ENCODE measurements at regions not wholly inside any gene's neighbourhood (a gene's known extent, or its start where the extent isn't known, plus 50 kb on each side); places are given as distances from the start of the nearest gene placed in this dataset.

DNA sequence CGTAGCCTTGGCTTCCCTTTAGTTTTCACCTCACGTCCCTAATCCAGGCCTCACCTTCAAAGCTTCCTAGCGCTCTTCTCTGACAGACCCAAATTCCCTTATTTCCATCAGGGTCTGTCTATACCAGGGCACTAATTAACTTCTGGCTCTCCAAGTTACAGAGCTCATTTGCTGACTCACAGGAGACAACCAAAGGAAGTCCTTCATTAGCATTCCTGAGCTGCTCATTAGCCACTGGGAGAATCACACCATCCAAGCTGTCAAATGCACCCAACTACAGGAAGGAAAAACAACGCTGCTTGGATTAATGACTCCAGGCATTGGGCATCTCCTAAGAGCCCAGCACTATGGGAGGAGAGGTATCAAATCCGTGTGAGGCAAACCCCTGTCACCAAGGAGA, 109.8 kb upstream of the ALK start:
- H3K27ac Mint-ChIP-seq: no peak overlapping the region
- H3K4me3 Mint-ChIP-seq: no peak overlapping the region
- ChIA-PET CTCF (interaction anchor here (1.2 kb wide), 1 partner anchor 108 kb away, joined by 3 read pairs; no protein-coding TSS in a partner anchor), POLR2A (no interaction called here)
- H3K9me3 Mint-ChIP-seq: no peaks in the 10 kb centered on the region
- H3K36me3 Mint-ChIP-seq (ENCODE audit: low read depth): no peaks in the 10 kb centered on the region
- peaks cover 9% of the 10 kb centered on the region for H3K27me3 Mint-ChIP-seq
- no peaks in the 10 kb centered on the region for H3K4me1 Mint-ChIP-seq
- no peak for DNase-seq

GRCh38 chr2:30034052-30034775, 112.6 kb upstream of the YPEL5 start:
- Mint-ChIP-seq H3K4me3 (no peak overlapping the region), H3K9me3 (no peaks in the 10 kb centered on the region), H3K27ac (no peak overlapping the region), H3K4me1 (no peaks in the 10 kb centered on the region), H3K27me3 (peaks cover 4% of the 10 kb centered on the region), H3K36me3 (ENCODE audit: low read depth) (no peaks in the 10 kb centered on the region)
- ChIA-PET POLR2A (no interaction called here), CTCF (no interaction called here)
- no peak for DNase-seq

DNA sequence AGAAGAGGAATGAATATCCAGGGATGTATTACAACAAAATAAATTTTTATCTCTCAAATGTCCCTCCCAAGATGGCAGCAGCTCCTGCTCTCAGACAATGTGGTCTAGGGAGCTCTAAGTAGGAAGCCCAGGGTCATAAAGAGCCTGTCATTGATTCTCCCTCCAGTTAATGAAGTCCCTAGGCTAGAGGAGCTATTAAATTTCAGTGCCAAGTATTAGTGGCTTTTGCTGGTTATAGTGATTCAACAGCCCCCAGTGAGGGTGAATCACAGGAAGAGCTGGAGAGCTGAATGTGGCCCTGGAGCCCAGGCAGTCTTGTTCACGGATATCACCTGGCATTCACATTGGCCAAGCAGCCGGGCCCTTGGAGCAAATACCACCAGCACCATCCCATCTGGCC, 109.8 kb upstream of the YPEL5 start:
- peaks cover 4% of the 10 kb centered on the region for H3K27me3 Mint-ChIP-seq
- H3K4me3 Mint-ChIP-seq: no peak overlapping the region
- no peaks in the 10 kb centered on the region for H3K36me3 Mint-ChIP-seq (ENCODE audit: low read depth)
- CTCF ChIA-PET: no interaction called here
- no peak overlapping the region for H3K27ac Mint-ChIP-seq
- DNase-seq: no peak
- POLR2A ChIA-PET: no interaction called here
- no peaks in the 10 kb centered on the region for H3K9me3 Mint-ChIP-seq
- no peaks in the 10 kb centered on the region for H3K4me1 Mint-ChIP-seq

DNA sequence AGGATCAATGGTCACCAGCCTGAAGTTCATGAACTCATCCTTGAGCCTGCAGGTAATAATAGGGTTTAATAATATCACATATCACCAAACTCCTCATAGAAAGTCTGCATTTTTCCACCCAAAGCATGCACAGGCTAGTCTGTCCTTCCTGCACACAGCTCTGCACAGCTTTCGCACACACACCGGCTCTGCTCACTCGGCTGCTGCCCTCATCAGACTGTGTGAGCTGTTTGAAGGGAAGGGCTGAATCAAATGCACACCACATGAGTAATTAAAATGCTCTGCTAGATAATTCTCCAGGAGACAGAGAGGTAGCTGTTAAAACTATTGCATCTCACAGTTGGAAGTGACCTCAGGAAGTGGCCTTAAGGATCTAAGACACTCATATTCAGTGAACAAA, 108.4 kb upstream of the YPEL5 start:
- H3K27me3 Mint-ChIP-seq: peaks cover 12% of the 10 kb centered on the region
- CTCF ChIA-PET: interaction anchor here (0.6 to 0.8 kb wide), 2 partner anchors 31 to 855 kb away, joined by 3 to 4 read pairs; no protein-coding TSS in a partner anchor
- POLR2A ChIA-PET: no interaction called here

DNA sequence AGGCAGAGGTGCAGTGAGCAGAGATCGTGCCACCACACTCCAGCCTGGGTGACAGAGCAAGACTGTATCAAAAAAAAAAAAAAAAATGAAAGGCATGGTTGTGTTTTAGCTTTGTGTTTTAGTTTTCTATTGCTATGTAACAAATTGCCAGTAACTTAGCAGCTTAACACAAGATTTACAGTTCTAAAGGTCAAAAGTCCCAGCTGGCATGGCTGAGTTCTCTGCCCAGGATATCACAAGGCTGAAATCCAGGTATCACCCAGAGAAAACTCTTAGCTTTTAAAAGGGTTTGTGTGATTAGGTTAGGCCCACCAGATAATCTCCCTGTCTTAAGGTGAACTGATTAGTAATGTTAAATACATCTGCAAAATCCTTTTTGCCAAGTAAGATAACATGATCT, 107.7 kb upstream of the YPEL5 start:
- no peak overlapping the region for H3K4me3 Mint-ChIP-seq
- H3K27ac Mint-ChIP-seq: no peak overlapping the region
- ChIA-PET CTCF (interaction anchor here (0.6 to 0.8 kb wide), 3 partner anchors 32 to 1071 kb away, joined by 3 to 4 read pairs (median 3); no protein-coding TSS in a partner anchor), POLR2A (no interaction called here)
- no peaks in the 10 kb centered on the region for H3K4me1 Mint-ChIP-seq
- DNase-seq: no peak
- H3K36me3 Mint-ChIP-seq (ENCODE audit: low read depth): no peaks in the 10 kb centered on the region
- no peaks in the 10 kb centered on the region for H3K9me3 Mint-ChIP-seq
- H3K27me3 Mint-ChIP-seq: peaks cover 17% of the 10 kb centered on the region

More for the DNA sequence above, 108.4 kb upstream of the YPEL5 start:
- H3K4me1 Mint-ChIP-seq: no peaks in the 10 kb centered on the region
- DNase-seq: no peak
- no peak overlapping the region for H3K27ac Mint-ChIP-seq
- no peak overlapping the region for H3K4me3 Mint-ChIP-seq
- no peaks in the 10 kb centered on the region for H3K36me3 Mint-ChIP-seq (ENCODE audit: low read depth)
- H3K9me3 Mint-ChIP-seq: no peaks in the 10 kb centered on the region

DNA sequence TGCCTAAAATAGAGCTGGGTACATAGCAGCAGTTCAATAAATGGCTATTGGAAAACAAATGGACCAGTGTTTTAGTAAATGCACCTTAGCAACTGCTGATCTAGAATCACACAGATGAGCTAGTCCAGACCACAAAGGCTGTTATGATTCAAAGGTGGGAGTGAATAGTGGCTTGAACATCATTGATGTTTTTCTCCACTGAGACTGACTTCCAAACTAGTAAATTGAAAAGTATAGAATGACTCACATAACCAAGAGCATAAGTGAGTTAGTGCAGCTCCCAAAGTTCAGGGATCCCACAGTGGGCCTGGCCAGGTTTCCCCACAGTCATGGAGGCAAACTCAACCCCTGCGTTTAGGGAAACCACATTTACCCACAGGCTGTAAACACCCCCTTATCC, 106.7 kb upstream of the YPEL5 start:
- Mint-ChIP-seq H3K36me3 (ENCODE audit: low read depth) (no peaks in the 10 kb centered on the region), H3K27ac (no peak overlapping the region), H3K4me3 (no peak overlapping the region), H3K27me3 (peaks cover 22% of the 10 kb centered on the region), H3K9me3 (no peaks in the 10 kb centered on the region), H3K4me1 (no peaks in the 10 kb centered on the region)
- DNase-seq: no peak
- POLR2A ChIA-PET: no interaction called here
- CTCF ChIA-PET: no interaction called here

DNA sequence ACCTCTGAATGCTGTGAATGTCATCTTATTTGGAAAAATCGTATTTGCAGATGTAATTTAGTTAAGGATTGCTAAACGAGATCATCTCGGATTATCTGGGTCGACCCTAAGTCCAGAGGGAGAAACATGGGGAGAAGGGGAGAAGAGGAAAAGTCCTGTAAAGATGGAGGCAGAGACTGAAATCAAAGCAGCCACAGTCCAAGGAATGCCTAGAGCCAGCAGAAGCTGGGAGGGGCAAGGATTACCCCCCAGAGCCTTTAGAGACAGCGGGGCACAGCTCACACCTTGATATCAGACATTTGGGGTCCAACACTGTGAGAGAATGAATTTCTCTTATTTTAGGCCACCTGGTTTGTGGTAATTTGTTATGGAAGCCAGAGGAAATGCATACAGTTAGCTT, 104.9 kb upstream of the YPEL5 start:
- DNase-seq: no peak
- Mint-ChIP-seq H3K27ac (no peak overlapping the region), H3K27me3 (peaks cover 22% of the 10 kb centered on the region), H3K9me3 (no peaks in the 10 kb centered on the region), H3K4me1 (no peaks in the 10 kb centered on the region), H3K4me3 (no peak overlapping the region), H3K36me3 (ENCODE audit: low read depth) (no peaks in the 10 kb centered on the region)
- POLR2A ChIA-PET: no interaction called here
- CTCF ChIA-PET: no interaction called here

GRCh38 chr2:30046396-30046795, 100.4 kb upstream of the YPEL5 start:
- Mint-ChIP-seq H3K27ac (no peak overlapping the region), H3K27me3 (peaks cover 20% of the 10 kb centered on the region), H3K36me3 (ENCODE audit: low read depth) (no peaks in the 10 kb centered on the region), H3K4me1 (no peaks in the 10 kb centered on the region), H3K9me3 (no peaks in the 10 kb centered on the region), H3K4me3 (no peak overlapping the region)
- ChIA-PET POLR2A (no interaction called here), CTCF (no interaction called here)
- DNase-seq: no peak

DNA sequence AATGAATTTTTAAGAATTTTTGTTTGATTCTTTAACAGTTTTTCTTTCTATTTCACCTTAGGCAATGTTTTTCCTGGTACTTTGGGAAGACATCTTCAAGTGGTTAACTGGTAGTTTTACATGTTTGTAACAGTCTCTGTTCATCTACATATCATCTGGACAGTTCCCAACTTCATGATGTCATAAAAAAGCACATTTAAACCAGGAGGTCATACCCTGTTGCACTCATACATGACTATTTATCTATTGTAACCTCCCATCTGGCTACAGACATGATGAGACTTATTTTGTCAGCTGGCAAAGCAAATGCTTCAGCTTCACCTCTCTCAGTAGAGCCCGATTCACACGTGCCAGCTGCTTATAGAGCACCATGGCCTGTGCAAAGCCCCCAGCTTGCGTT, 99.8 kb upstream of the YPEL5 start:
- peaks cover 20% of the 10 kb centered on the region for H3K27me3 Mint-ChIP-seq
- H3K4me1 Mint-ChIP-seq: no peaks in the 10 kb centered on the region
- H3K9me3 Mint-ChIP-seq: no peaks in the 10 kb centered on the region
- H3K36me3 Mint-ChIP-seq (ENCODE audit: low read depth): no peaks in the 10 kb centered on the region
- H3K4me3 Mint-ChIP-seq: no peak overlapping the region
- DNase-seq: no peak
- no peak overlapping the region for H3K27ac Mint-ChIP-seq
- POLR2A ChIA-PET: no interaction called here
- CTCF ChIA-PET: no interaction called here

DNA sequence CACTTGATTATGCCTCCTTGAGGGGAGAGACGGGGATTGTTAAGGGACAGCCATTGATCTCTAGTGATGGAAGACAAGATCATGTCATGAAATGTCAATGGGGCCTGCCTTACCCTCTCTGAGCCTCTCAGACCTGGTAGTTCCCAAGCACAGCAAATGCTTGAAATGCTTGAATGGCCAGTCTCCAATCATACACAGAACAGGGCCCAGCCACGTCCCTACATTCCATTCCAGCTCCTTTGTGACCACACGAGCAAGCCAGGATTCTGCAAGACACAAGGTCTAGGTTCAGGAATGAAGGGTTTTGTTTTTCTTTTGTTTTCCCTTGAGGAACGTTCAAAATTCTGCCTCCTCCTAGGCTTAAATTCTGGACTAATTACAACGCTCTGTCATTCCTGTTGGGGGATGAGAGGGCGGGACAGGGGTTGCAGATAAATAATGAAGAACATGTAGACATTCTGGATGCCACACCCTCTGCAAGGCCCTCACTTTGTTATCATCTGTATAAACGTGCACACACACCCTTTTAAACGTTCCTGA, 98.1 kb upstream of the YPEL5 start:
- POLR2A ChIA-PET: no interaction called here

DNA sequence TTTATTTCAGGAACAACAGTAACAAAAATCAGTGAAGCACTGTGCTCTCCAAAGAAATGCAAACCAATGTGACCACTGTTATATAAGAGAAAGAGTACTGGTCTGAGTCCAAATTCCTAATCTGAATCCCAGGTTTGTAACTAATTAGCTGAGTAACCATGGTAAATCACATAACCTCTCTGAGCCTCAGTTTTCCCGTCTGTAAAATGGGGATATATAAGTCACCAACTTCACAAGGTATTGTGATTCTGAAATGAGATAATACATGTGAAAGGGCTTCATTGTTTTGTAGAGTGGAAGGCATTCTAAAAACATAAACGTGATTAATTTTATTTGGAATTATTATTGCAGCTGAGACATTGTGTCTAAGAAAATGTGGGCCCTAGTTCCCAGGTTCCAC, 91.3 kb upstream of the YPEL5 start:
- Mint-ChIP-seq H3K4me1 (no peaks in the 10 kb centered on the region), H3K9me3 (no peaks in the 10 kb centered on the region), H3K4me3 (no peak overlapping the region), H3K27me3 (peaks cover 3% of the 10 kb centered on the region), H3K36me3 (ENCODE audit: low read depth) (no peaks in the 10 kb centered on the region), H3K27ac (no peak overlapping the region)
- ChIA-PET CTCF (no interaction called here), POLR2A (no interaction called here)
- no peak for DNase-seq

More for the DNA sequence above, 98.1 kb upstream of the YPEL5 start:
- H3K4me1 Mint-ChIP-seq: no peaks in the 10 kb centered on the region
- no peak overlapping the region for H3K4me3 Mint-ChIP-seq
- no peak overlapping the region for H3K27ac Mint-ChIP-seq
- CTCF ChIA-PET: no interaction called here
- DNase-seq: no peak
- H3K9me3 Mint-ChIP-seq: no peaks in the 10 kb centered on the region
- H3K27me3 Mint-ChIP-seq: peaks cover 12% of the 10 kb centered on the region
- no peaks in the 10 kb centered on the region for H3K36me3 Mint-ChIP-seq (ENCODE audit: low read depth)

GRCh38 chr2:30060562-30060961, 86.2 kb upstream of the YPEL5 start:
- POLR2A ChIA-PET: no interaction called here
- H3K4me1 Mint-ChIP-seq: no peaks in the 10 kb centered on the region
- CTCF ChIA-PET: no interaction called here

GRCh38 chr2:30068067-30068466, 78.7 kb upstream of the YPEL5 start:
- DNase-seq: no peak
- peaks cover 24% of the 10 kb centered on the region for H3K27me3 Mint-ChIP-seq
- no peaks in the 10 kb centered on the region for H3K36me3 Mint-ChIP-seq (ENCODE audit: low read depth)
- POLR2A ChIA-PET: no interaction called here
- H3K4me1 Mint-ChIP-seq: no peaks in the 10 kb centered on the region
- no peak overlapping the region for H3K27ac Mint-ChIP-seq
- CTCF ChIA-PET: no interaction called here
- H3K4me3 Mint-ChIP-seq: no peak overlapping the region
- peaks cover 11% of the 10 kb centered on the region for H3K9me3 Mint-ChIP-seq

More at GRCh38 chr2:30060562-30060961, 86.2 kb upstream of the YPEL5 start:
- no peak for DNase-seq
- H3K9me3 Mint-ChIP-seq: peaks cover 8% of the 10 kb centered on the region
- no peak overlapping the region for H3K4me3 Mint-ChIP-seq
- H3K36me3 Mint-ChIP-seq (ENCODE audit: low read depth): no peaks in the 10 kb centered on the region
- H3K27ac Mint-ChIP-seq: no peak overlapping the region
- peaks cover 14% of the 10 kb centered on the region for H3K27me3 Mint-ChIP-seq

DNA sequence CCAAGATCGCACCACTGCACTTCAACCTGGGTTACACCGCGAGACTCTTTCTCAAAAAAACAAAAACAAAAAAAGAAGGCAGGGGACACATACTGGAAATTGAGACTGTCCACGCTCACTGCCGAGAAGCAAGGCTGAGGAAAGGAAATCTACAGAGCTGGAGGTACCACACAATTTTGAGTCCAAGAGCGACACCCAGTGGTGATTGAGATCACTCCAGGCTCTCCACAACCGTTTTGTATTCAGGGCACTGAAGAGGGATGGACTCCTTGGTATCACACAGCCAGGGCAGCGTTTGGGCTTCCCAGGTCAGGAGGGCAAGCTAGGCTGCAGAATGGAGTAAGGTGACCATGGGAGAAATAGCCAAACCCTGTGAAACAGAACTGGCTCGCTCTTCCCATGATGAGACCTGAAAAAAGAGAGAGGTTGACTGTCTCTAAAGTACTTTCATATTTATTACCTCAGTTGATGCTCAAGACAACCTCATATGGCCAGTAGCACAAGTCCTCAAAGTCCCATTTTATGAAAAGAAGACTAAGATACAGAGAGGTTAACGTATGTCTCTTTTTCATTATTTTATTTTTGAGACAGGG, 74.5 kb upstream of the YPEL5 start:
- H3K9me3 Mint-ChIP-seq: no peaks in the 10 kb centered on the region
- DNase-seq: peak; percentile 77
- no peak overlapping the region for H3K27ac Mint-ChIP-seq
- CTCF ChIA-PET: interaction anchor here (0.6 to 1.3 kb wide), 6 partner anchors 9 to 806 kb away, joined by 3 to 5 read pairs (median 3); no protein-coding TSS in a partner anchor
- H3K36me3 Mint-ChIP-seq (ENCODE audit: low read depth): no peaks in the 10 kb centered on the region
- H3K27me3 Mint-ChIP-seq: peaks cover 12% of the 10 kb centered on the region
- no peak overlapping the region for H3K4me3 Mint-ChIP-seq
- POLR2A ChIA-PET: no interaction called here
- no peaks in the 10 kb centered on the region for H3K4me1 Mint-ChIP-seq

All from activated CD4-positive, alpha-beta T cell treated with anti-CD3 and anti-CD28 coated beads, Interleukin-2, amount 10 ng/mL, durations not matched to agents 7 days and 5 days (primary cell).